KOPT-K1 (cell line): ENCODE measurements at regions not wholly inside any gene's neighbourhood (a gene's known extent, or its start where the extent isn't known, plus 50 kb on each side); places are given as distances from the start of the nearest gene placed in this dataset.
"Not testable (repeated sequence)": the region's sequence is repeated elsewhere in the genome, so short reads cannot be mapped to it uniquely, and the experiment has no call there.

ENCODE experiments used
- H3K27ac ChIP-seq: fragments of 200-600 bp; sonication (generic); 2 replicates; pipeline ENCODE4 v1.5.1; 2016; ENCODE audit warnings: antibody characterized with exemption, mild to moderate bottlenecking, low read depth, low read length; ENCODE audit not compliant: poor library complexity, severe bottlenecking
- H3K36me3 ChIP-seq: fragments of 200-600 bp; sonication (generic); 2 replicates; pipeline ENCODE4 v1.5.1; 2017; ENCODE audit warnings: antibody characterized with exemption, mild to moderate bottlenecking, low read length, moderate library complexity; ENCODE audit not compliant: insufficient read depth
- H3K9me3 ChIP-seq: fragments of 200-600 bp; sonication (generic); 2 replicates; pipeline ENCODE4 v1.5.1; 2017; ENCODE audit warnings: antibody characterized with exemption, low read length, mild to moderate bottlenecking; ENCODE audit not compliant: insufficient read depth, poor library complexity, severe bottlenecking

DNA sequence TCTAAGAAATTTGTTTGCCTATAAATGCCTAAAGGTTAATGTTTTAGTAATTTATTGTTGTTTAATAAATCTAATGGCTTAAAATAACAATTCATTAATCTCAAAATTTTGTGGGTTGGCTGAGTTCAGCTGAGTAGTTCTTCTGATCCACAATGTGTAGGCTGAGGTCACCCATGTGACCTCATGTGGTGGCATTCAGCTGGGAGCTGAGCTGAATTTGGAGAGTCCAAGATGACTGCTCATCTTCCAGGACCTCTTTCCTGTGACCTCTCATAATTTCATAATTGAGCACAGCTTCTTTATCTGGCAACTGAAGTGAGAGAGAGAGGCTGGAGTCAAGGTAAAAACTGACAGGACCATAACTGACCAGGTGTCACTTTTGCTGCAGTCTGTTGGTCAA, 132.4 kb downstream of the TXNL1 start:
- no peaks in the 10 kb centered on the region for H3K9me3 ChIP-seq
- no peak overlapping the region for H3K27ac ChIP-seq
- H3K36me3 ChIP-seq, result no peaks in the 10 kb centered on the region

GRCh38 chr18:56505293-56505692, 133.1 kb downstream of the TXNL1 start:
- Histone ChIP-seq H3K27ac (no peak overlapping the region), H3K9me3 (no peaks in the 10 kb centered on the region)

DNA sequence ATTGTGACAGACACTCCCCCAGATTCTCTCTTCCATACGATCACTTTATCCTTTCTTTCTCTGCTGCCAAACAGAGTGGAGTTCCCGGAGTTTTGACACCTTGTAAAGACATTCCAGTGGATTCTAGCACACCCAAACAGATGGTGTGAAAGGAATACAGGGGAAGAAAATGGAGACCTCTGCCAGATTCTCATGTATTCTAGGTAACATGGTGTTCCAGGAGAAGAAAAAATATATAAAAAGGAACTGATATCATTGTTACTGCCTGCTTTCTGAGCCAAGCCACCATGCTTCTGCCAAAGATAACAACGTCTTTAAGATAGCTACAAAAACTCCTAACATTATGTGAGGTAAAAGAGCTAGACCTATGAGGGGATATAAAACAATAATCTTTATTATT, 136.5 kb downstream of the TXNL1 start:
- H3K36me3 ChIP-seq, result no peaks in the 10 kb centered on the region
- no peak overlapping the region for H3K27ac ChIP-seq
- no peaks in the 10 kb centered on the region for H3K9me3 ChIP-seq

More at GRCh38 chr18:56505293-56505692, 133.1 kb downstream of the TXNL1 start:
- no peaks in the 10 kb centered on the region for H3K36me3 ChIP-seq

- Histone ChIP-seq H3K27ac (no peak overlapping the region), H3K36me3 (no peaks in the 10 kb centered on the region), H3K9me3 (no peaks in the 10 kb centered on the region)
These were observed 142.5 kb downstream of the TXNL1 start for GRCh38 chr18:56495884-56496283.

GRCh38 chr18:56493531-56493930, 144.9 kb downstream of the TXNL1 start:
- no peaks in the 10 kb centered on the region for H3K36me3 ChIP-seq
- H3K27ac ChIP-seq, result no peak overlapping the region
- no peaks in the 10 kb centered on the region for H3K9me3 ChIP-seq

DNA sequence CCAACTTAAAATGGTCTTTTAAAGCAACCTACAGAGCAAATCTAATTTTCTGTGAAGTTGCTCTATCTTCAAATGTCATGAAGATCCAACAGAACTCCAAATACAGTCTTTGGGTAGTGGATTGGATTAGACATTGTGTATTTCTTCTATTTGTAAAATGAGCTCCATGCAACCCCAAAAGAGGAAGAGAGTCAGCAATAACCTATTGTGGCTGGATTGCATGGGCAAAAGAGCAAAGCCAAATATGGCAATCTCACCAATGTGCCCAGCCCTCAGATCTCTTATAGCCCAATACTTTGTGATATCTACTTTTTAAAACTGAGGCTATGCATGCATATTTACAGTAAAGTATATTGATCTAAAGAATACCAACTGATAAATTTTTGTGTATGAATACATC, 146.3 kb downstream of the TXNL1 start:
- H3K27ac ChIP-seq, result no peak overlapping the region

GRCh38 chr18:56490942-56491341, 147.4 kb downstream of the TXNL1 start:
- no peak overlapping the region for H3K27ac ChIP-seq
- no peaks in the 10 kb centered on the region for H3K36me3 ChIP-seq
- no peaks in the 10 kb centered on the region for H3K9me3 ChIP-seq

More for the DNA sequence above, 146.3 kb downstream of the TXNL1 start:
- Histone ChIP-seq H3K36me3 (no peaks in the 10 kb centered on the region), H3K9me3 (no peaks in the 10 kb centered on the region)

DNA sequence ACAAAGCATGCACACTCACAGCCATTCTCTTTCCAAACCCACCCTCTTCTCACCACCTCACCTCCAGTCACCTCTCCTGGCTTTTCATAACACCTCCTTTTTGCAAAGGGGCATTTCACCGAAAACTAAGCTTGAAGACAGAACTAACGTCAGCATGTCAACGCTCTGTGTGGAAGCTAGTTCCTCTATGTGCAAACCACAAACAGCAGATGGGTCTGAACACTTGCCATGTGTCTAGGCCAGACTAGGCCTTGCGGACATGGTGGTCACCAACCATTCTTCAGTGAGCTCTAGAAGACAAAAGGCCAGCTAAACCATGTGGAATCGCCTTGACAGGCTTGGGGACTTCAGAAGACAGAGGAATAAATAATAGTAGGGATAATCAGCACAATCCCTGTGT, 148.5 kb downstream of the TXNL1 start:
- no peaks in the 10 kb centered on the region for H3K9me3 ChIP-seq
- no peak overlapping the region for H3K27ac ChIP-seq
- no peaks in the 10 kb centered on the region for H3K36me3 ChIP-seq

DNA sequence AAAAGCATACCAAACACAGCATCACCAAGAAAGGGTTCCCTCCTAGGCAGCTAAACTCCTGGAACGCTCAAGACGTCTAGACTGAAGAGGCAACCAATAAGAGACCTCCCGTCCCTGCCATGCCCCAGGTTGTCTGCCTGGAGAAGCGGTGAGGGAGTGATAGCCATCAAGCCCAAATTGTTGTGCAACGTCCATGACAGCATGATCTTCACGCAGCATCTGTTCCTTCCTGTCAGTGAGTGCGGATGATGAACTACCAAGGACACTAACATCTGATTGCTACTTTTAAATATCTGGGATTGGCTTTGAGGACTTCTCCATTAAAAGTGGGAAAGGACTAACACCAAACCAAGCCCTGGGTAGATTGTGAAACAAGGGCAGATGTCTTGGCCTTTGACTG, 149.7 kb downstream of the TXNL1 start:
- no peak overlapping the region for H3K27ac ChIP-seq
- H3K36me3 ChIP-seq, result no peaks in the 10 kb centered on the region
- no peaks in the 10 kb centered on the region for H3K9me3 ChIP-seq

- no peaks in the 10 kb centered on the region for H3K36me3 ChIP-seq
- H3K9me3 ChIP-seq, result no peaks in the 10 kb centered on the region
- no peak overlapping the region for H3K27ac ChIP-seq
These were observed 150.6 kb downstream of the TXNL1 start for GRCh38 chr18:56487801-56488200.

DNA sequence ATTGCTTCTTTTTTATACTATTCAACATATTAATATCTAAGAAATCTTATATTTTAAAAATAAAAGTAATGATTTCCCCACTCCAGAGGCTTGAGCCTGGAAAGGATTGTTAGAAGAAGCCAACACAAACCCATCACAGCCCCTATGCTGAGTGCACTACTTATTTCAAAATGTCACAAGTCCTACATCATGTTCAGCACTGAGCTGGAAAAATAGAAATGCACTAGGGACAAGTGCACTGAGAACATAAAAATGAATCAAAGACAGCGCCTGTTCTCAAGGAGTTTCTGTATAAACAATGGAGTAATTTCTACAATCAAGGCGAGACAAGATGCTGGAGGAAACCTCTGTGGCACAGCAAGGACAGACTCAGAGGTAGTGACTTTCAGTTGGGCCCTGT, 155.0 kb downstream of the TXNL1 start:
- no peaks in the 10 kb centered on the region for H3K9me3 ChIP-seq

GRCh38 chr18:56482813-56483212, 155.6 kb downstream of the TXNL1 start:
- H3K9me3 ChIP-seq, H3K36me3 ChIP-seq, H3K27ac ChIP-seq: not testable (repeated sequence)

More for the DNA sequence above, 155.0 kb downstream of the TXNL1 start:
- no peaks in the 10 kb centered on the region for H3K36me3 ChIP-seq
- no peak overlapping the region for H3K27ac ChIP-seq

DNA sequence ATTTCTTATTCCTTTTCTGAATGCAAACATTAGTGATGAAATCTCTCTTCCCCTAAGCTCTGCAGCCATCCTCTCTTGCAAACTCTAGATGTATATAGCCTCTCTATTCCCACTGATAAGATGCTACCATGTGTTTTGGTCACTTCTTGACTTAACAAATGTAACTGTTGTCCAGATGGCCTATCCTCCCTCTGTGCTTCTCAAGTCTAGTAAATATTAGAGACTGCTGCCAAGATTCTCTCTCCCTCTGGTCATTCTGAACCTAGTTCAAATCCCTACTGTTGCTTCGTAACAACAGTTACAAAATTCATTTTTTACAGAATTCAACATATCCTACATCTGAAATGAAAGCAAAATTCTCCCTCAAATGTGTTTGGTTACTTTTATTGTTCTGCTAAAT, 156.6 kb downstream of the TXNL1 start:
- no peaks in the 10 kb centered on the region for H3K9me3 ChIP-seq
- no peak overlapping the region for H3K27ac ChIP-seq
- no peaks in the 10 kb centered on the region for H3K36me3 ChIP-seq

- no peaks in the 10 kb centered on the region for H3K36me3 ChIP-seq
- H3K27ac ChIP-seq, result no peak overlapping the region
- no peaks in the 10 kb centered on the region for H3K9me3 ChIP-seq
These were observed 158.6 kb downstream of the TXNL1 start for GRCh38 chr18:56479841-56480240.

GRCh38 chr18:56475250-56475649, 163.1 kb downstream of the TXNL1 start:
- H3K9me3 ChIP-seq, result no peaks in the 10 kb centered on the region
- H3K27ac ChIP-seq, result no peak overlapping the region
- no peaks in the 10 kb centered on the region for H3K36me3 ChIP-seq

GRCh38 chr18:56473400-56474024, 164.9 kb downstream of the TXNL1 start:
- Histone ChIP-seq H3K9me3 (no peaks in the 10 kb centered on the region), H3K36me3 (no peaks in the 10 kb centered on the region), H3K27ac (no peak overlapping the region)
